HEK293 (cell line): ENCODE measurements at regions not wholly inside any gene's neighbourhood (a gene's known extent, or its start where the extent isn't known, plus 50 kb on each side); places are given as distances from the start of the nearest gene placed in this dataset.
A peak's percentile ranks its signal among the peaks of the same experiment; 100 is the strongest.

Experiments
- CTCF ChIA-PET: fragments of 350-600 bp; formaldehyde crosslinking; extraction: SDS; loops from one replicate; lab custom pipeline; 2021; ENCODE audit warnings: antibody characterized with exemption; lab: Yijun Ruan, JAX
- POLR2A ChIA-PET: fragments of 300-600 bp; formaldehyde crosslinking; extraction: SDS; loops from one replicate; lab custom pipeline; 2020; ENCODE audit warnings: antibody characterized with exemption, inconsistent platforms; lab: Yijun Ruan, JAX
- H3K27ac ChIP-seq: fragments of 200-500 bp; sonication (Bioruptor generic); 2 replicates; pipeline ENCODE4 v1.5.1; 2014; ENCODE audit warnings: low read depth, low read length, control low read depth, inconsistent platforms; ENCODE audit errors: extremely low read depth
- H3K36me3 ChIP-seq, 2 experiments: fragments of 200-500 bp in 1 of 2; sonication (Bioruptor generic) in 1 of 2; 1 replicate in 1 of 2; 2 replicates in 1 of 2; pipeline ENCODE4 v1.5.1; 2014 to 2017; ENCODE audit warnings: inconsistent platforms in 2 of 2, low read length in 2 of 2; ENCODE audit not compliant: control insufficient read depth in 2 of 2, insufficient read depth in 1 of 2
- H3K4me1 ChIP-seq: fragments of 200-500 bp; sonication (Bioruptor generic); 2 replicates; pipeline ENCODE4 v1.5.1; 2014; ENCODE audit warnings: mild to moderate bottlenecking, low read length, inconsistent platforms; ENCODE audit not compliant: control insufficient read depth, insufficient read depth
- H3K4me3 ChIP-seq: 2 replicates; pipeline ENCODE4 v1.5.1; 2011; ENCODE audit warnings: low read depth, mild to moderate bottlenecking, control low read depth, low read length, moderate library complexity
- H3K9me3 ChIP-seq: fragments of 200-500 bp; sonication (Bioruptor generic); 2 replicates; pipeline ENCODE4 v1.5.1; 2014; ENCODE audit warnings: low read depth, low read length, inconsistent platforms; ENCODE audit not compliant: control insufficient read depth, insufficient read depth
- BCL11B ChIP-seq: fragments of 450-650 bp; formaldehyde crosslinking; IDR thresholded peaks from 2 replicates; pipeline ENCODE4 v1.5.1; 2016; ENCODE audit warnings: low read depth, missing biosample characterization, missing genetic modification characterization
- GFI1B ChIP-seq: fragments of 450-650 bp; formaldehyde crosslinking; IDR thresholded peaks from 2 replicates; pipeline ENCODE4 v1.5.1; 2016; ENCODE audit warnings: missing biosample characterization, missing genetic modification characterization
- KLF16 ChIP-seq: fragments of 450-650 bp; formaldehyde crosslinking; IDR thresholded peaks from 2 replicates; pipeline ENCODE4 v1.5.1; 2017; ENCODE audit warnings: missing biosample characterization, missing genetic modification characterization
- MYNN ChIP-seq: fragments of 450-650 bp; formaldehyde crosslinking; IDR thresholded peaks from 2 replicates; pipeline ENCODE4 v1.5.1; 2016; ENCODE audit warnings: missing biosample characterization, missing genetic modification characterization, borderline replicate concordance
- PATZ1 ChIP-seq: fragments of 450-650 bp; formaldehyde crosslinking; IDR thresholded peaks from 2 replicates; pipeline ENCODE4 v1.5.1; 2016; ENCODE audit warnings: missing biosample characterization, missing genetic modification characterization
- PRDM6 ChIP-seq: fragments of 450-650 bp; formaldehyde crosslinking; IDR thresholded peaks from 2 replicates; pipeline ENCODE4 v1.5.1; 2017; ENCODE audit warnings: missing biosample characterization, missing genetic modification characterization
- SP2 ChIP-seq: fragments of 450-650 bp; formaldehyde crosslinking; IDR thresholded peaks from 2 replicates; pipeline ENCODE4 v1.5.1; 2016; ENCODE audit warnings: missing biosample characterization, missing genetic modification characterization
- SP3 ChIP-seq: fragments of 450-650 bp; formaldehyde crosslinking; IDR thresholded peaks from 2 replicates; pipeline ENCODE4 v1.5.1; 2016; ENCODE audit warnings: missing biosample characterization, missing genetic modification characterization
- ZBTB49 ChIP-seq: fragments of 450-650 bp; formaldehyde crosslinking; IDR thresholded peaks from 2 replicates; pipeline ENCODE4 v1.5.1; 2016; ENCODE audit warnings: missing biosample characterization, missing genetic modification characterization, low read depth
- ZBTB8A ChIP-seq: fragments of 450-650 bp; formaldehyde crosslinking; IDR thresholded peaks from 2 replicates; pipeline ENCODE4 v1.5.1; 2016; ENCODE audit warnings: missing biosample characterization, missing genetic modification characterization
- ZNF112 ChIP-seq: fragments of 450-650 bp; formaldehyde crosslinking; IDR thresholded peaks from 2 replicates; pipeline ENCODE4 v1.5.0; 2017; ENCODE audit warnings: missing biosample characterization, missing genetic modification characterization
- ZNF184 ChIP-seq: fragments of 450-650 bp; IDR thresholded peaks from 2 replicates; pipeline ENCODE4 v1.5.1; 2018; ENCODE audit warnings: missing biosample characterization, mild to moderate bottlenecking, missing genetic modification characterization
- ZNF266 ChIP-seq: fragments of 450-650 bp; formaldehyde crosslinking; IDR thresholded peaks from 2 replicates; pipeline ENCODE4 v1.5.1; 2016; ENCODE audit warnings: missing biosample characterization, missing genetic modification characterization, low read depth
- ZNF280C ChIP-seq: fragments of 450-650 bp; formaldehyde crosslinking; IDR thresholded peaks from 2 replicates; pipeline ENCODE4 v1.5.1; 2016; ENCODE audit warnings: missing biosample characterization, missing genetic modification characterization
- ZNF362 ChIP-seq: fragments of 450-650 bp; formaldehyde crosslinking; IDR thresholded peaks from 2 replicates; pipeline ENCODE4 v1.5.1; 2016; ENCODE audit warnings: missing biosample characterization, missing genetic modification characterization
- ZNF530 ChIP-seq: fragments of 450-650 bp; formaldehyde crosslinking; IDR thresholded peaks from 2 replicates; pipeline ENCODE4 v1.5.1; 2016; ENCODE audit warnings: low read depth, missing biosample characterization, missing genetic modification characterization
- ZNF549 ChIP-seq: fragments of 450-650 bp; IDR thresholded peaks from 2 replicates; pipeline ENCODE4 v1.5.1; 2018; ENCODE audit warnings: missing biosample characterization, missing genetic modification characterization, mild to moderate bottlenecking, inconsistent platforms, moderate library complexity
- ZSCAN16 ChIP-seq: fragments of 450-650 bp; formaldehyde crosslinking; IDR thresholded peaks from 2 replicates; pipeline ENCODE4 v1.5.1; 2016; ENCODE audit warnings: missing biosample characterization, missing genetic modification characterization
- ZSCAN4 ChIP-seq: fragments of 450-650 bp; formaldehyde crosslinking; IDR thresholded peaks from 2 replicates; pipeline ENCODE4 v1.5.1; 2017; ENCODE audit warnings: missing biosample characterization, missing genetic modification characterization

GRCh38 chr5:17396247-17396646 is 101.8 kb upstream of the TAF11L2 start:
- no peak overlapping the region for H3K27ac ChIP-seq
- H3K36me3 ChIP-seq = no peaks in the 10 kb centered on the region
- peaks cover 6% of the 10 kb centered on the region for H3K4me1 ChIP-seq
- TF ChIP-seq ZSCAN16 (tag by site-specific recombination) (no peak), ZNF280C (tag by site-specific recombination) (no peak), GFI1B (no peak), ZSCAN4 (tag by site-specific recombination) (no peak), BCL11B (tag by site-specific recombination) (no peak), ZNF266 (tag by site-specific recombination) (no peak), PATZ1 (no peak), ZNF112 (no peak), ZNF530 (tag by site-specific recombination) (no peak), ZNF549 (tag by site-specific recombination) (no peak), ZBTB49 (tag by site-specific recombination) (no peak), SP2 (no peak)
- TF ChIP-seq, all 188 proteins: peak for 0
- Histone ChIP-seq H3K9me3 (no peaks in the 10 kb centered on the region), H3K4me3 (no peak overlapping the region)
- ChIA-PET POLR2A (no interaction called here), CTCF (no interaction called here)

GRCh38 chr5:17398431-17398830 is 99.6 kb upstream of the TAF11L2 start:
- POLR2A ChIA-PET = no interaction called here

More at GRCh38 chr5:17398431-17398830, 99.6 kb upstream of the TAF11L2 start:
- no peak for TF ChIP-seq PATZ1
- TF ChIP-seq MYNN (tag by site-specific recombination) = no peak
- peak; percentile 72; the same call in 1 of the 2 replicates for TF ChIP-seq ZNF362 (tag by site-specific recombination)
- TF ChIP-seq KLF16 = no peak
- no peak for TF ChIP-seq ZBTB8A (tag by site-specific recombination)
- 0 out of 2 replicates have a peak, but pooled peaks have one; percentile 51 for TF ChIP-seq ZNF184
- TF ChIP-seq PRDM6 (tag by site-specific recombination) = peak; percentile 48
- TF ChIP-seq SP3 (tag by site-specific recombination) = 0 out of 2 replicates have a peak, but pooled peaks have one; percentile 18
- CTCF ChIA-PET = interaction anchor here (0.7 kb wide), 1 partner anchor 41 kb away, joined by 3 read pairs; no protein-coding TSS in a partner anchor
- Histone ChIP-seq H3K27ac (no peak overlapping the region), H3K36me3 (no peaks in the 10 kb centered on the region), H3K4me3 (no peak overlapping the region), H3K9me3 (no peaks in the 10 kb centered on the region), H3K4me1 (peaks cover 25% of the 10 kb centered on the region)
